GM12878 (cell line): ENCODE measurements at regions not wholly inside any gene's neighbourhood (a gene's known extent, or its start where the extent isn't known, plus 50 kb on each side); places are given as distances from the start of the nearest gene placed in this dataset.

Experiments used
- ATAC-seq: fragments of 200-7000 bp; cut with Tn5 transposase; 3 replicates; pipeline ENCODE4 v1.9.1; 2020; ENCODE audit warnings: mild to moderate bottlenecking, moderate library complexity
- BruUV-seq: library from RNA; stranded (reverse); fragments of 400-500 nt; replicated peaks from 2 replicates; lab custom pipeline; 2021; lab: Mats Ljungman, UMichigan
- CTCF ChIA-PET: fragments of 300-600 bp; sonication (Branson Sonifier 250); formaldehyde crosslinking; extraction: SDS; loops from one replicate; lab custom pipeline; 2021; ENCODE audit warnings: inconsistent platforms; lab: Yijun Ruan, JAX
- POLR2A ChIA-PET: fragments of 350-600 bp; formaldehyde crosslinking; extraction: SDS; loops from one replicate; lab custom pipeline; 2021; ENCODE audit warnings: inconsistent platforms; lab: Charles Lee
- RAD21 ChIA-PET: fragments of 300-600 bp; sonication (Branson Sonifier 250); formaldehyde crosslinking; loops from one replicate; lab custom pipeline; 2023; ENCODE audit warnings: antibody characterized with exemption; ENCODE audit not compliant: unreplicated experiment; lab: Charles Lee
- SMC1A ChIA-PET: fragments of 300-600 bp; sonication (Branson Sonifier 250); formaldehyde crosslinking; loops from one replicate; lab custom pipeline; 2023; ENCODE audit not compliant: unreplicated experiment, uncharacterized antibody; lab: Charles Lee
- DNase-seq: peaks from one replicate; pipeline ENCODE4 v3.0.0-alpha.2; 2011; ENCODE audit warnings: low read depth, low spot score
- FAIRE-seq: peaks from 3 replicates; lab custom pipeline; 2011; peaks lifted over from hg19 to GRCh38; lab: Jason Lieb, UNC
- H2AFZ ChIP-seq: 2 replicates; pipeline ENCODE4 v1.6.0; 2011; ENCODE audit warnings: low read depth, low read length, control low read depth; ENCODE audit not compliant: control insufficient read depth
- H3K27ac ChIP-seq: 2 replicates; pipeline ENCODE4 v1.5.1; 2011; ENCODE audit warnings: control low read depth; ENCODE audit not compliant: control insufficient read depth, insufficient read depth
- H3K27me3 ChIP-seq, 2 experiments: replicated peaks in 1 of 2; 2 replicates each; pipeline versions ENCODE4 v1.6.0 to v1.6.1; 2011; ENCODE audit warnings: low read length in 1 of 2; ENCODE audit not compliant: control insufficient read depth in 2 of 2, insufficient read depth in 2 of 2
- H3K36me3 ChIP-seq, 2 experiments: 2 replicates each; pipeline ENCODE4 v1.5.1; 2011; ENCODE audit warnings: low read length in 1 of 2; ENCODE audit not compliant: control insufficient read depth in 2 of 2, insufficient read depth in 2 of 2
- H3K4me1 ChIP-seq: 2 replicates; pipeline ENCODE4 v1.6.1; 2011; ENCODE audit warnings: mild to moderate bottlenecking, low read length, moderate library complexity, mixed read lengths; ENCODE audit not compliant: control insufficient read depth, insufficient read depth
- H3K4me2 ChIP-seq: 2 replicates; pipeline ENCODE4 v1.6.0; 2011; ENCODE audit warnings: control low read depth; ENCODE audit not compliant: control insufficient read depth, insufficient read depth
- H3K4me3 ChIP-seq: fragments of 200-600 bp; sonication (generic); 2 replicates; pipeline ENCODE4 v1.5.1; 2016
- H3K79me2 ChIP-seq: 2 replicates; pipeline ENCODE4 v1.6.0; 2011; ENCODE audit warnings: low read length; ENCODE audit not compliant: control insufficient read depth, insufficient read depth
- H3K9ac ChIP-seq: 2 replicates; pipeline ENCODE4 v1.8.0; 2011; ENCODE audit warnings: low read length, control low read depth, mixed read lengths; ENCODE audit not compliant: control insufficient read depth, insufficient read depth
- H3K9me3 ChIP-seq: replicated peaks from 3 replicates; pipeline ENCODE4 v1.5.1; 2011; ENCODE audit warnings: mild to moderate bottlenecking, low read length; ENCODE audit not compliant: control insufficient read depth, insufficient read depth
- H4K20me1 ChIP-seq: 2 replicates; pipeline ENCODE4 v1.6.0; 2011; ENCODE audit not compliant: control insufficient read depth, insufficient read depth
- HDGF ChIP-seq: fragments of 450-650 bp; IDR thresholded peaks from 2 replicates; pipeline ENCODE4 v1.6.1; 2016; ENCODE audit warnings: antibody characterized with exemption
- JUND ChIP-seq: IDR thresholded peaks from 2 replicates; pipeline ENCODE4 v1.6.1; 2012; ENCODE audit warnings: low read depth, mild to moderate bottlenecking, low read length, improper control_type of control experiment, moderate library complexity
- MEF2A ChIP-seq: IDR thresholded peaks from 2 replicates; pipeline ENCODE4 v1.6.1; 2011; ENCODE audit warnings: low read depth, mild to moderate bottlenecking, low read length, moderate library complexity; ENCODE audit not compliant: insufficient read depth
- MEF2B ChIP-seq: fragments of 450-650 bp; IDR thresholded peaks from 2 replicates; pipeline ENCODE4 v1.6.1; 2018; ENCODE audit warnings: mild to moderate bottlenecking, moderate library complexity; ENCODE audit not compliant: partially characterized antibody, poor library complexity, severe bottlenecking
- PML ChIP-seq: IDR thresholded peaks from 2 replicates; pipeline ENCODE4 v1.6.1; 2012; ENCODE audit warnings: low read length, inconsistent platforms
- RFX5 ChIP-seq: IDR thresholded peaks from 2 replicates; pipeline ENCODE4 v1.6.1; 2011; ENCODE audit warnings: low read depth, low read length, improper control_type of control experiment
- WGBS: methylation state at CpG from one replicate; pipeline ENCODE4 v1.1.6; 2016; ENCODE audit warnings: low lambda C conversion rate; ENCODE audit not compliant: insufficient replicate concordance, insufficient coverage; ENCODE audit errors: missing lambda C conversion rate; 5-methylcytosine and 5-hydroxymethylcytosine counted together
- in situ Hi-C: fragments of 300-500 bp; cut with MboI; formaldehyde crosslinking; loops from 9 replicates; pipeline ENCODE4 v1.14.3; 2018; ENCODE audit warnings: mixed read lengths
- intact Hi-C: fragments of 100-400 bp; cut with micrococcal nuclease; formaldehyde crosslinking; loops from one replicate; pipeline ENCODE4 v1.14.2; 2022; ENCODE audit not compliant: unreplicated experiment
- TF ChIP-seq, protein P1 (sequence below): fragments of 450-650 bp; IDR thresholded peaks from 2 replicates; pipeline ENCODE4 v1.6.1; 2017; ENCODE audit warnings: borderline replicate concordance
- TF ChIP-seq, protein P2 (sequence below): fragments of 450-650 bp; IDR thresholded peaks from 2 replicates; pipeline ENCODE4 v1.6.1; 2017; ENCODE audit warnings: low read depth, mild to moderate bottlenecking, moderate library complexity

- intact Hi-C loops (no loop called here), in situ Hi-C loops (no loop called here)
- TF ChIP-seq HDGF, result no peak
- no peak for TF ChIP-seq MEF2A
- TF ChIP-seq, protein P1, sequence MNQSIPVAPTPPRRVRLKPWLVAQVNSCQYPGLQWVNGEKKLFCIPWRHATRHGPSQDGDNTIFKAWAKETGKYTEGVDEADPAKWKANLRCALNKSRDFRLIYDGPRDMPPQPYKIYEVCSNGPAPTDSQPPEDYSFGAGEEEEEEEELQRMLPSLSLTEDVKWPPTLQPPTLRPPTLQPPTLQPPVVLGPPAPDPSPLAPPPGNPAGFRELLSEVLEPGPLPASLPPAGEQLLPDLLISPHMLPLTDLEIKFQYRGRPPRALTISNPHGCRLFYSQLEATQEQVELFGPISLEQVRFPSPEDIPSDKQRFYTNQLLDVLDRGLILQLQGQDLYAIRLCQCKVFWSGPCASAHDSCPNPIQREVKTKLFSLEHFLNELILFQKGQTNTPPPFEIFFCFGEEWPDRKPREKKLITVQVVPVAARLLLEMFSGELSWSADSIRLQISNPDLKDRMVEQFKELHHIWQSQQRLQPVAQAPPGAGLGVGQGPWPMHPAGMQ, result no peak
- no peak for TF ChIP-seq PML
- TF ChIP-seq RFX5, result no peak
- no peak for TF ChIP-seq MEF2B
- TF ChIP-seq JUND, result no peak
- TF ChIP-seq, protein P2, sequence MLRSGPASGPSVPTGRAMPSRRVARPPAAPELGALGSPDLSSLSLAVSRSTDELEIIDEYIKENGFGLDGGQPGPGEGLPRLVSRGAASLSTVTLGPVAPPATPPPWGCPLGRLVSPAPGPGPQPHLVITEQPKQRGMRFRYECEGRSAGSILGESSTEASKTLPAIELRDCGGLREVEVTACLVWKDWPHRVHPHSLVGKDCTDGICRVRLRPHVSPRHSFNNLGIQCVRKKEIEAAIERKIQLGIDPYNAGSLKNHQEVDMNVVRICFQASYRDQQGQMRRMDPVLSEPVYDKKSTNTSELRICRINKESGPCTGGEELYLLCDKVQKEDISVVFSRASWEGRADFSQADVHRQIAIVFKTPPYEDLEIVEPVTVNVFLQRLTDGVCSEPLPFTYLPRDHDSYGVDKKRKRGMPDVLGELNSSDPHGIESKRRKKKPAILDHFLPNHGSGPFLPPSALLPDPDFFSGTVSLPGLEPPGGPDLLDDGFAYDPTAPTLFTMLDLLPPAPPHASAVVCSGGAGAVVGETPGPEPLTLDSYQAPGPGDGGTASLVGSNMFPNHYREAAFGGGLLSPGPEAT, result no peak
- ChIA-PET POLR2A (no interaction called here), RAD21 (no interaction called here), SMC1A (interaction anchor here (0.5 kb wide), 1 partner anchor 576 kb away, joined by 4 read pairs; no protein-coding TSS in a partner anchor), CTCF (no interaction called here)
- no peak overlapping the region for H2AFZ ChIP-seq
- no peak overlapping the region for H3K4me2 ChIP-seq
- H3K9me3 ChIP-seq, result no peaks in the 10 kb centered on the region
- no peaks in the 10 kb centered on the region for H3K4me1 ChIP-seq
- no peak overlapping the region for H3K27ac ChIP-seq
- ATAC-seq, result no peak
- H3K4me3 ChIP-seq, result no peak overlapping the region
- H4K20me1 ChIP-seq, result no peaks in the 10 kb centered on the region
- BruUV-seq, result no TSS peak
- WGBS, result 54% methylated on average over 2 of the region's 2 CpGs
- no peak for DNase-seq
- FAIRE-seq, result no peak
- no peaks in the 10 kb centered on the region for H3K36me3 ChIP-seq
- no peaks in the 10 kb centered on the region for H3K79me2 ChIP-seq
- no peak overlapping the region for H3K9ac ChIP-seq
- H3K27me3 ChIP-seq, result no peaks in the 10 kb centered on the region
Measured at GRCh38 chr2:61715506-61715905, 138.4 kb downstream of the FAM161A start.
